ENCODE measurements at regions not wholly inside any gene's neighbourhood (a gene's known extent, or its start where the extent isn't known, plus 50 kb on each side); places are given as distances from the start of the nearest gene placed in this dataset.

DNA sequence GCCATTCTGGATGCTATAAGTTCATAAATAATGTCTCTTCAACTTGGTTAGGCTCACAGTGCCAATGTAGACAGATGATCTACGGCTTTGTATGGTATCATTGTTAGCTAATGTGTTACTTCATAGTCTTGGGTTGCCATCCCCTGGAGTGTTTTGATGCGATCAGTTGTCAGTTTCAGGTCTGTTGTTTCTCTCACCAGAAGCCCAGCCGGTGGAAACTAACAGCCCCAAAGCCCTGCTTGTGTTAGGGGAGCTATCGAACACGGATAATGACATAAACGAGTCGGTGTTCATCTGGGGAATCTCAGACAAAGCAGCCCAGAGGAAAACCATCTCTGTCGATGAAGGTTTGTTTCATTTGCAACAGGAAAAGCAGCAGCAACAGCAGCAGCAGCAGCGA lies 107.4 kb upstream of the ANKFN1 start:
- TF ChIP-seq POLR2A (IDR thresholded peaks at IDR 0.05; ENCODE audit: control extremely low read depth in 1 of 2, low read depth in 2 of 2, low read length in 2 of 2) (no peak), POLR2AphosphoS5 (IDR thresholded peaks at IDR 0.05; ENCODE audit: low read depth, low read length) (no peak), JUND (IDR thresholded peaks at IDR 0.05; ENCODE audit: low read length) (no peak), SUZ12 (IDR thresholded peaks at IDR 0.05; ENCODE audit: low read length) (no peak), KDM5A (IDR thresholded peaks at IDR 0.05; ENCODE audit: low read length) (no peak), BRCA1 (IDR thresholded peaks at IDR 0.05; ENCODE audit: low read depth, low read length) (no peak), TCF12 (IDR thresholded peaks at IDR 0.05; ENCODE audit: low read depth, low read length) (no peak), ASH2L (IDR thresholded peaks at IDR 0.05; ENCODE audit: low read length) (no peak), EZH2 (IDR thresholded peaks at IDR 0.05; ENCODE audit: low read depth, low read length, severe bottlenecking) (no peak), CEBPB (IDR thresholded peaks at IDR 0.05; ENCODE audit: low read depth, low read length) (no peak), MAX (IDR thresholded peaks at IDR 0.05) (no peak)
- TF ChIP-seq, protein P1, sequence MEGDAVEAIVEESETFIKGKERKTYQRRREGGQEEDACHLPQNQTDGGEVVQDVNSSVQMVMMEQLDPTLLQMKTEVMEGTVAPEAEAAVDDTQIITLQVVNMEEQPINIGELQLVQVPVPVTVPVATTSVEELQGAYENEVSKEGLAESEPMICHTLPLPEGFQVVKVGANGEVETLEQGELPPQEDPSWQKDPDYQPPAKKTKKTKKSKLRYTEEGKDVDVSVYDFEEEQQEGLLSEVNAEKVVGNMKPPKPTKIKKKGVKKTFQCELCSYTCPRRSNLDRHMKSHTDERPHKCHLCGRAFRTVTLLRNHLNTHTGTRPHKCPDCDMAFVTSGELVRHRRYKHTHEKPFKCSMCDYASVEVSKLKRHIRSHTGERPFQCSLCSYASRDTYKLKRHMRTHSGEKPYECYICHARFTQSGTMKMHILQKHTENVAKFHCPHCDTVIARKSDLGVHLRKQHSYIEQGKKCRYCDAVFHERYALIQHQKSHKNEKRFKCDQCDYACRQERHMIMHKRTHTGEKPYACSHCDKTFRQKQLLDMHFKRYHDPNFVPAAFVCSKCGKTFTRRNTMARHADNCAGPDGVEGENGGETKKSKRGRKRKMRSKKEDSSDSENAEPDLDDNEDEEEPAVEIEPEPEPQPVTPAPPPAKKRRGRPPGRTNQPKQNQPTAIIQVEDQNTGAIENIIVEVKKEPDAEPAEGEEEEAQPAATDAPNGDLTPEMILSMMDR (IDR thresholded peaks at IDR 0.05; ENCODE audit: control extremely low read depth in 1 of 3, insufficient read depth in 1 of 3, low read depth in 1 of 3, low read length in 3 of 3) = no peak
